ENCODE measurements at regions not wholly inside any gene's neighbourhood (a gene's known extent, or its start where the extent isn't known, plus 50 kb on each side); places are given as distances from the start of the nearest gene placed in this dataset.

DNA sequence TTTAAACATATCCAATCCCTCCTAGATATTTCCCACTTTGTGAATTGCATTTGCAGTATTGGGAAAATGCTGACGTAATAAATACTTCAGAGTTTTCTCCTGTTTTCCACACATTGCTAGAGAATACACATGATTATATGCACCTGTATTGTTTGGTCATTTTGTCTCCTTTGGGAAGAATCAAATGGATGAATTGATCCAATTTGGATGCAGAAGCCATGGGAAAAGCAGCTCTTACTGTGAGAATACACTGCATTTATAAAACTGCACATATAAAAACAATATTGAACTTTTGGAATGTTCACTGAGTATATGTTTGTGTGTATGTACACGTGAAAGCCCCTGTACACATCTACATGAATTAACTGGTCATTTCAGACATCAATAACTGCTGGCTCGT, 306.6 kb upstream of the LYPLAL1 start:
- TF ChIP-seq CTCF (IDR thresholded peaks at IDR 0.05; ENCODE audit: insufficient read depth, low read length): no peak
- no peak for DNase-seq (ENCODE audit: low read depth)
- no peak overlapping the region for H3K4me3 ChIP-seq (ENCODE audit: low read depth, low read length)

DNA sequence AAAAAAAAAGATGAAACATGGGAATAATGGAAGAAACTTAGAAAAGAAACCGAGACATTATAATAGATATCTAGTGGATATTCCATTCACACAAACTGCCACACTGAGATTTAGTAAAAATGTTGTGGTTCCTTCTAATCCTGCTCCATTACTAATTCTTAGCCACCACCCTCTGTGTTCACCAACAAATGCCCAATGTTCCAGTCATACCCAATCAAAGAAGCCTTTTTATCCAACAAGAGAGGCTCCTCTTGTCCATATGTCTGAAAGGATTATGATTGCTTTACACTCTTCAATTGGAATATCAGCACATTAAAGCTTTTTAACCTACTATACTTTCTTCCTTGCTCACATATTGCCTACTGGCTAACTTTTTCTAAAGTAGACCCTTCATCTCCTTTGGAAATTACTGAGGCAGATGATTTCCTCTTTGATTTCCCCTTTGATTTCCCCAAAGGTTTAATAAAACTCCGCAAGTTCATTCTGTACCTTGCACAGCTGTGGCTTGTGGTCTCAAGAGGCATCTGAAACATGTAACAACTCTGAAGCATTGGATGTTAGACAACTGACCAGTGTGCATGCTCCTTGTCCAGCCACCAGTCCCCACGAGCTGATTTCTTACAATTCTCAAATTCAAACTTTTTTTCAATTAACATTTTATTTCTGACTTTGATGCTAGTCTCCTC, 305.6 kb upstream of the LYPLAL1 start:
- no peak overlapping the region for H3K4me3 ChIP-seq (ENCODE audit: low read depth, low read length)
- TF ChIP-seq CTCF (IDR thresholded peaks at IDR 0.05; ENCODE audit: insufficient read depth, low read length): no peak
- DNase-seq (ENCODE audit: low read depth): no peak

DNA sequence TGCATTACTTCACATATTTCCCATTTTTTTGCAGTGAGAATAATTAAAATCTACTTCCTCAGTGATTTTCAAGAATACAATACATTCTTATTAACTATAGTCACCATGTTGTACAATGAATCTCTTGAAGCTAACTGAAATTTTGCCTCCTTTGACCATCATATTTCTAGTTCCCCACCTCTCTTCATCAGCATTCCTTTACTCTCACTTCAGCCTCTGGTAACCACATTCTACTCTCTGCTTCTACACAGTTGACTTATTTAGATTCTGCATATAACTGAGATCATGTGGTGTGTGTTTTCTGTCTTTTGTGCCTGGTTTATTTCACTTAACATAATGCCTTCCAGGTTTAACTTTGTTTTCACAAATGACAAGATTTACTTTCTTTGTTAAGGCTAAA, 304.4 kb upstream of the LYPLAL1 start:
- no peak for TF ChIP-seq CTCF (IDR thresholded peaks at IDR 0.05; ENCODE audit: insufficient read depth, low read length)
- no peak for DNase-seq (ENCODE audit: low read depth)

DNA sequence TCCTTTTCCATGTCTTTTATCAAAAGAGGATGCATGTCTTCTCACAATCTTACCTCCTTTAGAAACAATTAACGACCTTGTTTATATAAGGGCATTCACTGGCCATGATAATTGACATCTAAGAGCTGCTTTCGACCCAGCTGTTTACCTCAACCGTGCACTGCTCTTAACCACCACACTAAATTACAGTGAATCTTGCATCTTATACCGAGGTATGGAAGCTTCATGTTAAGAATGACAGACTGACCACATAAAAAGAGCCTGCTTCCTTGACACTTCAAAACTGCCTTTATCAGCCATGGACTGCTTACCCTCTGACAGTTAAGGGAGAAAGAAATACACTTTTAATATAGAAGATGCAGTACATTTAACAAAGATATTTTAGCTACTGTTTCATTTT, 301.7 kb upstream of the LYPLAL1 start:
- H3K4me3 ChIP-seq (ENCODE audit: low read depth, low read length): no peak overlapping the region
- DNase-seq (ENCODE audit: low read depth): no peak
- TF ChIP-seq CTCF (IDR thresholded peaks at IDR 0.05; ENCODE audit: insufficient read depth, low read length): no peak

More for the DNA sequence above, 304.4 kb upstream of the LYPLAL1 start:
- H3K4me3 ChIP-seq (ENCODE audit: low read depth, low read length): no peak overlapping the region

DNA sequence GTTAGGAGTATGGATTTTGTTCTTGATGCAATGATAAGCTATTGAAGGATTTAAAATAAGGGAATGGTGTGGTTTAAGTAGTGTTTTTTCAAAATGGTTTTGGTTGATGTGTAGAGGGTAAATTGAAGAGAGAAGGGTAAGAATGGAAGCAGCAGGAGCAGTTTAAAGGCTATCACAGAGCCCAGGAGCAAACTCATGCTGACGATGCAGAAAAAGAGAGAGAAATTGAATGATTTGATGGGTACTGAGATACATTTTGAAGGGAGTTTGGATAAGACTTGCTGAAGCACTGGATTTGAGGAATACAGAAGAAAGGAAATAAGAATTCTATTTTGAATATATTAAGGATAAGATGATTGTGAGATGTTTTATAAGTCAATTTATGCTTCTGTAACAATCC, 300.8 kb upstream of the LYPLAL1 start:
- no peak overlapping the region for H3K4me3 ChIP-seq (ENCODE audit: low read depth, low read length)
- DNase-seq (ENCODE audit: low read depth): no peak
- no peak for TF ChIP-seq CTCF (IDR thresholded peaks at IDR 0.05; ENCODE audit: insufficient read depth, low read length)

- H3K4me3 ChIP-seq (ENCODE audit: low read depth, low read length): no peak overlapping the region
- DNase-seq (ENCODE audit: low read depth): peak; percentile 91
- TF ChIP-seq CTCF (IDR thresholded peaks at IDR 0.05; ENCODE audit: insufficient read depth, low read length): no peak
Measured at GRCh38 chr1:218874313-218874712, 299.4 kb upstream of the LYPLAL1 start.

All from fibroblast of the aortic adventitia (primary cell).